ENCODE measurements at regions not wholly inside any gene's neighbourhood (a gene's known extent, or its start where the extent isn't known, plus 50 kb on each side); places are given as distances from the start of the nearest gene placed in this dataset.
A peak's percentile ranks its signal among the peaks of the same experiment; 100 is the strongest.

DNA sequence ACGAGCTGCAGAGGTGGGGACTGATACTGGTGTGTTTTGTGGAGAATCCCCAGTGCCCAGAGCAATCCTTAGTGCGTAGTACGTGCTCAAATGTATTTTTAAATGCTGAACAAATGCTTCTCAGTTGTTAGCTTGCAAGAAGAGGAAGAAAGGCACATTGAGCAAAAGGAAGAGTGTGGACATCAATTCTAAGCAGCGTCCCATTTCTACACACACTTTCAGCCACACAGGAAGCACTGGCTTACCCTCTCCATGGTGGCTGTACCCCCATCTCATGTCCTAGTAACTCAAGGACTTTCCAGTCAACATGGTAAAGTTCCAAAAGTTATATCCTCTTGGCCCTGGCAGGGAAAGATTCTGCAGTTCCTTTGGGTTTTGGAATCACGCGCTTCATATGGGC is 98.8 kb upstream of the NXT1 start:
- no peak for DNase-seq

DNA sequence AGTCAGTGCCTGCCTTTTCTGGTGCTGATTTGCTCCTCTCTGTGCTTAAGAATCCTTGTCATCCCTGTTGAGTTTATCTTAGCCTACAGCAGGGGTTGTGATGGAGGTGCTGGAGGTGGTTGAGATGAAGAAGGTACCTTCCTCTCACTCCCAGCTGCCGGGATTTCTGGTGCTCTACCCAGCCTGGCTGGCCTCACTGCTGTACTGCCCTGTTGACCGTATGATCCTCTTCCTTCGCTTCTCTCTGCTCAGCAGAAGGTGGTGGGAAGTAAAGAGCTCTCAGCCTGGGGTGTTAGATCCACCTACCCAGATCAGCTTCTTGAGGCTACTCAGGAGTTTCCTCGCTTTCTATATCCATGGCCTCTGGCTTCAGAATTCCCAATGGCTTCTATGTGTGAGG is 101.0 kb upstream of the NXT1 start:
- DNase-seq, result no peak

DNA sequence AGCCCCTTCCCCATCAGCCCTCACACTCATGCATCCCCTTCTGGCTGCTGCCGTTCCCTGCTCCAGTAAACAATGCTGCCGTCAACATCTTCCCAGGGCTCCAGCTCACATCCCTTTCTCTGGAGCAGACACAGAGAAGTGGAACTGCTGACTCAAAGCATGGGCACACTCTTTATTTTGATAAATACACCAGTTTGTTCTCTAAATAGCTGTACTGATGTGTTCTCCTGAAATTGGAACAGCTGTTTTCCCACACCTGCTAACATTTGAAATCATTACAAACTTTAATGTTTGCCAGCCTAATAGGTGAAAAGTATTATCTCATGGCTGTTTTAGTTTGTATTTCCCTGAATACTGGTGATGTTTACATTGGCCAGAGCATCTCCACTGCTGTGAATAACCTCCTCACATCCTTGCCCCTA is 102.1 kb upstream of the NXT1 start:
- DNase-seq, result no peak

DNA sequence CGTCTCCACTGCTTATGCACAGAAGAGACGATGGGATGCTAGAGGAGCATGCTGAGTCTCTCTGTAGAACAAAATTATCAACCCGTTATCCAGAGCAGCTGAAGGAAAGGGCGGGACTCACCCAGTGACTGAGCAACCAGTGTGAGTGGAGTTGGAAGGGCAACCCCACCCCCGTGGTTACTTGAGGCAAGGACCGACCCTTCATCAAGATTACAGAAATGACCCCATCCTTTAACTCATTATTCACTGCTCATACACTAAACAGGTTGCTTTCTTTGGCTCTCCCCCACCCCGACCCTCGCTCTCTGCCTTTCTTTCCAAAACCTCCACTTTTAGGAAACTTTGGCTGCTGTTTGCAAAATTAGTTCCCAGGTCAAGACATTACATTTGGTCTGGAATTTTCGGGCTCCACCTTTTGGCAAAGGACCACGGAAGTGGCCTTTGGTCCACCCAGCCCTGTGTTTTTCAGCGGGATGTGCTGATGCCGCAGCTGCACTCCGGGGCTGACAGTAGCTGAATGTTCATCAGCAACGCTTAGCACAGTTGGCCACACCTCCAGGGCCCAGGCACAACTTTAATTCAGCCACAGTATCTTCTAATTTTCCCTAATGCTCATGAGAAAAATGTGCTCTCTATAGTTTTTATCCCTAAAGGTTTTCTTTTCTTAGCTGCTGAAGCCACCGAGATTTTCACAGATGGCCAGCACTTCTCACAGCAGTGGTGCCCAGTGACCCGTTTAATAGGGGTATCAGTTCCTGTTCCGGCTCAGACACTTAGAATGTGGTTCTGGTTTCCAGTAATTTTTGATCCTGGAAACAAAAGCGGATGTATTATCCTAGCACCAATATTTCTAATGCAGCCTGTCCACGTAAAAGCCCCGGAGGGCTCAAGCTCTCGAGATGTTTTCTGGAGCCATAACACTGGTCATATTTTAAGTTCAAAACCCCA is 103.6 kb upstream of the NXT1 start:
- peak; percentile 23 for DNase-seq

DNA sequence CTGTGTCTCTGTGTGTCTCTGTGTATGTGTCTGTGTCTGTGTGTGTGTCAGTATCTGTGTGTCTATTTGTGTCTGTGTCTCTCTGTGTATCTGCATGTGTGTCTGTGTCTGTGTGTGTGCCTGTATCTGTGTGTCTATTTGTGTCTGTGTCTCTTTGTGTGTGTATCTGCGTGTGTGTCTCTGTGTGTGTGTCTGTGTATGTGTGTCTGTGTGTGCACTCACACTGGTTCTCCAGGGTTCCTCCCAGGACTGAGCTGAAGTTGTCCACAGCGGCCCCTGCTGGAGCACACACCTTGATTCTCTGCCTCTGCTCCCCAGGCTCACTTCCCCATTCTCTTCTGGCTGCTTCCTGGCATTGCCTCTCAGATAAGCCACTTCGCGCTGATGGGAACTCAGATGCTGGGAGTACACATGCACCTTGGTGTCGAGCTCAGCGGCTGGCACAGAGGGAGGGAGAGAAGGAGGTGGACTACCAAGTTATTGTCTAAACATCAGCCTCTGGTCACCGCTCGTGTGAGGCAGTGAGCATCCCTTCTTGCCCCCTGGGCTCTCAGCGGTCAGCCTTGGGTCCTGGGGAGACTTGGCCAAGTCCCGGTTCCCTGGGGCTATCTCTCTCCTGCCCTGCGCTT is 104.9 kb upstream of the NXT1 start:
- peak; percentile 52 for DNase-seq

DNA sequence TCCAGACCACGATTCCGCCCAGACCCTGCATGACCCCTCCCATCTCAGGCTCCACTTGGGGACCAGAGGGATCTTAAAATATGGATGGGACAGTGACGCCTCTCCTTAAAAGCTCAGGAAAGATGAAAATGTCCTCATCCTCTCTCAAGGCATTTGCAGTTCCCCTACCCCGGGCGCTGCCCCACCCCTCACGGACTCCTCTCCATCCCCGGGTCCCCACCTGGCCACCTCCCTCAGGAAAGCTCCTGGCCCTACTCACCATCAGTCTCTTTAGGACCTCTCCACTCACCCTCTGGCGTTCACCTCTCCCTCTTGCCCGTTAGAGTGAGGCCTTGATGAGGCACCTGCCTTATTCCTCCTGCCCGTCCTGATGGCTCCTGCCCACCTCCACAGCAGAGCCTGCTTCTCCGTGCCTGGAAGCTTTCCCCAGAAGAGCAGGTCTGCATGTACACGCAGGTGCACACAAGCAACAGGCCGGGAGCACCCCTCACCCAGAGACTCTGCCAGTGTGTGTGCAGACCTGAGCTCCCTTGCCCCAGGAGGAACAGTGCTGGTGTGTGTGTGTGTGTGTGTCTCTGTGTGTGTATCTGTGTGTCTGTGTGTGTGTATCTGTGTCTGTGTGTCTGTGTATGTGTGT is 105.6 kb upstream of the NXT1 start:
- peak; percentile 40 for DNase-seq

DNA sequence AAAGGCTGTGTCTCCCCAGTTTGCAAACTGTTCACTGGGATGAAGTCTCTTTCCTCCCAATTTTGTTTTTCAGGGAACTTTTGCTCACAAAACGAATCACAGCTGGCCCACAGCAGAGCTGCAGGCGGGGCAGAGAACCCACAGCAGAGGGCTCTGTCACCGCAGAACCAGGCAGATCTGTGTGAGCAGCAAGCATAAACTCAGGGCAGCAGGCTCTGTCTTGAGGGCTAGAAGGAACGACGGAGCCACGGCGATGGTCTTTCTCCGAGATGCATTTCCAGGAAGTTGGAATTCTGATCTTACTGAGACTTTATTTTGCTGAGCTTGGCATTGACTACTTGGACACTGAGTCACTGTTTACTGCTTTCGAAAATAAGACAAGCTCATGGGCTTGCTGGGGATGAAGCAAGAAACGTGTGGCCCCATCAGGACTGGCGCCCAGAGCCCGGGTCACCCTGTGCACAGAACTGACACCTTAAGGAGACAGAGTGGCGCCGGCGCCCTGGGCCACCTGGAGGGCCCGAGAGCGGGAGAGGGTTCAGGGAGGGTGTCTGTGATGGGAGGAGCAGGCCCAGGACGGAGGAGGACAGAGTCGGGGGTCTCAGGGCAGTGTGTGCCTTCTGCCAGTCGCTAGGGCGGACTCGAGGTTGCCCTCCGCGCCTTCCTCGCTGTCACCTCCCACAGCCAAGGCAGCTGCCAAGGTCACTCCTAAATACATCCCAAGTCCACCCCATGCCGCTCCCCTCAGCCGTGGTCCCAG is 106.3 kb upstream of the NXT1 start:
- peak; percentile 13 for DNase-seq

DNA sequence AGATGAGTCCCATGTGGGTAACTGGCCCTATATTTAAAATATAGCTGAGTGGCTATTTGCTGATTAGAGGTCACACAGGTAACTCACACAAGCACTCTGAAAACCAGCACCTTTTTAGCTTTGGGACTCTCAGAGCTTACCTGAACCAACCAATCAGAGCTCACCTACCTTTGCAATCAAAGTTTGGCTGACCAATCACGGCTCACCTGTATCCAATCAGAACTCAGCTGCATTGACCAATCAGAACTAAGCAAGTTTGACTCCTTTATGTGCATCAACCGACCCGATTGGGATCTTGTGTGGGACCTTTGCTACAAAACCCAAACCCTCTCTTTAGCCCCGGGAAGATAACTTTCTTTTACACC is 106.8 kb upstream of the NXT1 start:
- no peak for DNase-seq

DNA sequence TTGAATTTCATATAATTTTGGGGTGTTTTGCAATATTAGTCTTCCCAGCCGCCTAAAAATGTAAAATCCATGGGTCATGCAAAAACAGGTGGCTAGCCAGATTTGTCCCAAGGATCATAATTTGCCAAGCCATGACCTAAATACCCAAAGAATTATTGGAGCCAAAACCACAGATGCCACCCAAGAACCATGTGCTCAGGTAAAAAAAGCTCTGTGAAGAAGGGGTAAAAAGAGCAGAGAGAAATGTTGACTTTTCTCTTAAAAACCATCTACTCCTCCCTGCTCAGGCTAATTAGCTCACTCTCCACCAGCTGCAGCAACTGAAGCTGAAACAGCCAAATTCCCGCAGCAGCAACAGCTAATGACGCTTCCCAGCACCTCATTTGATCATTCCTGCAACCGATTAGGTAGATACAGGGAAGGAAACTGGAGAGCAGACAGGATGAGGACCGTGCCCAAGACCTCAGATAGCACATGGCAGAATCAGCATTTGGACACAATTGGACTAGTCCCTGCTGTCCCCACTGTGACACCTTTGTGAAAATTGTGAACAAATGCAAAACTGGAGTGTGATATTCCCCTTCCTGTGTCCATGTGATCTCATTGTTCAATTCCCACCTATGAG is 107.9 kb upstream of the NXT1 start:
- DNase-seq, result no peak

DNA sequence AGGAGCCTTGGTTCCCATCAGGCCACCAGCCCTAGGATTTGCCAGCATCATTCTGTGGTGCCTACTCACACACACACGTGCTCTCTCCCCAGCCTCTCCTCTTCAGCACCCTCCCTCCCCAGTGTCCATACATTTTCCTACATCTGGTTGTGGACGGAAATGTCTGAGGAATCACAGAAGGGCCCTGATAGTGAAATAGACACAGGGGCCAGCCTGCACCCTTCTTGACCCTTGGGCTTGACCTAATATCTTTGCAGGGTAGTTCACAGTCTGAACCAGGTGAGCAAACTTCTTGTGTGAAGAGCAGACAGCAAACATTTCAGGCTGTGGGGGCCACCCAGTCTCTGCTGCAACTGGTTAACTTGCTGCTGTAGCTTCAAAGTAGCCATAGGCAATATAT is 108.5 kb upstream of the NXT1 start:
- no peak for DNase-seq

DNA sequence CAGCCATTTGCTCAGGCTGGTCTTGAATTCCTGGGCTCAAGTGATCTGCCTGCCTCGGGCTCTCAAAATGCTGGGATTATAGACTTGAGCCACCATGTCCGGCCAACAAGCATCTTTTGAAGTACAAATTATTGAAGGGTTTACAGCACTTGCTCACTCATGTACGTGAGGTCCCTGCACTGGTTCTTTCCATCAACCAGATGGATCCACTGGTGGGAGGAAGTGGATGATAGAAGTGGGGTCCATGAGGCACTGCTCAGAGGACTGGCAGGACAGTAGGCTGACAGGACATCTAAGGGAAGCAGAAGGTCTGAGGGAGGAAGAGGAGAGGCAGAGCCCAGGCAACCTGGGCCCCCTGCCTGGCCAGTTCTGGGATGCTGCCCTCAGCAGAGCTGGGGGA is 109.2 kb upstream of the NXT1 start:
- DNase-seq, result no peak

DNA sequence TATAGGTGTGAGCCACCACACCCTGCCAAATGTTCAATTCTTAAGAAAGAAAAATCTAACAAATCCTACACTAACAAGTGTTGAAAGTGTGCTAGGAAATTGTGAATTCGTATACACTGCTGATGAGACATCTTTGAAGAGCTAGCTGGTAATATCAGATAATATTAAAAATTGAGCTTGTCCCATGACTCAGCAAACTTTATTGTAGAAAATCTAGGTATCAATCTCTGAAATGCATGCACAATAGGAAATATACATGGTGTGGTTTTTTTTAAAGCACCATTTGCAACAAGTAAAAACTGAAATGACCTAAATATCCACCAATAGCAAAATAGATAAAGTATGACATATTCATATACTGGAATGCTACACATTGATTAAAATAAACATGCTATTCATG is 110.1 kb upstream of the NXT1 start:
- DNase-seq, result no peak

DNA sequence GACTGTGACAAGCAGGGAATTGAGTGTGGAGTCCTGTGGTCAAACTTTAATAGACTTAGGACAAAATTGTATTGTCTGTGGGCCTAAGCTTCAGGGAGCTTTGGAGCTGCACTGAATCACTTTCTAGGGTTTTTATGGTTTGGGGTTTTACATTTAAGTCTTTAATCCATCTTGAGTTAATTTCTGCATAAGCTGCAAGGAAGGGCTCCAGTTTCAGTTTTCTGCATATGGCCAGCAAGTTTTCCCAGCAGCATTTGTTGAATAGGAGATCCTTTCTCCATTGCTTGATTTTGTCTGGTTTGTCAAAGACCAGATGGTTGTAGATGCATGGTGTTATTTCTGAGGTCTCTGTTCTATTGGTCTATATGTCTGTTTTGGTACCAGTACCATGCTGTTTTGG is 113.4 kb upstream of the NXT1 start:
- no peak for DNase-seq

DNA sequence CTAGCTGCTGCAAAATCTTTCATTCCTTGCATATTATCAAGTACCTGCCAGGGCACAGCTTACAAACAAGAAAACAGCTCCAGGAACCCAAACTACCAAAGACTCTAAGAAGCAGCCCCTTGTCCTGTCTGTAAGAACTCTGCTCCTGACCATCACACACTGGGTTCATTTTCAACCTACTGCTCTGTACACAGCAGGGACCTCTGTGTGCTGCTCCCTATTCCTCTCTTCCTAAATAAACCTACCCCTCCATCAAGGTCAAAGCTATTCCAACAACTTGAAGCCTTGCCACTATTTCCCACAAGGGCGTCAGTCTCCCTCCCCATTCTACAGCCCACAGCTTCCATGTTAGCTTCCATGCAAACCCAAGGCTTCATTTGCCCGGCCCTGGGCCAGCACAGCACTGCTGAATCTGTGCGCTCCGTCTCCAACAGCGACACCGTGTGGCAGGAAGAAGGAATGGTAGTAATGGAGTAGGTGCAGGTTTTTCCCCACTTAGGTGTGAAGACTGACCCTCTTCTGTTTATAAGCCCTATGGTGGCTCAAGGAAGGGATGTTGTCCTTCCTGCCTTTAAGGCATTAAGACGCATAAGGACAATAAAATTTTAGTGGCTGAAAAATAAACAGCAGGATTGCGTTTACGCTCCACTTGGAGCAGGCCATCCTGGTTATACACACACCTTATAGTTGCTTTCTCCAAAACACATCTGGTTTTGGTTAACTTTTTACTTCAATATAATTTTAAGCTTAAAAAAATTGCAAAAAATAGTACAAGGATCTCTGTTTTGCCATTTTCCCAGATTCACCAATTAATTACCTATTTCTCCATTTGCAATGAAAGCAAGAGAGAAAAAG is 115.2 kb upstream of the NXT1 start:
- DNase-seq, result peak; percentile 72

DNA sequence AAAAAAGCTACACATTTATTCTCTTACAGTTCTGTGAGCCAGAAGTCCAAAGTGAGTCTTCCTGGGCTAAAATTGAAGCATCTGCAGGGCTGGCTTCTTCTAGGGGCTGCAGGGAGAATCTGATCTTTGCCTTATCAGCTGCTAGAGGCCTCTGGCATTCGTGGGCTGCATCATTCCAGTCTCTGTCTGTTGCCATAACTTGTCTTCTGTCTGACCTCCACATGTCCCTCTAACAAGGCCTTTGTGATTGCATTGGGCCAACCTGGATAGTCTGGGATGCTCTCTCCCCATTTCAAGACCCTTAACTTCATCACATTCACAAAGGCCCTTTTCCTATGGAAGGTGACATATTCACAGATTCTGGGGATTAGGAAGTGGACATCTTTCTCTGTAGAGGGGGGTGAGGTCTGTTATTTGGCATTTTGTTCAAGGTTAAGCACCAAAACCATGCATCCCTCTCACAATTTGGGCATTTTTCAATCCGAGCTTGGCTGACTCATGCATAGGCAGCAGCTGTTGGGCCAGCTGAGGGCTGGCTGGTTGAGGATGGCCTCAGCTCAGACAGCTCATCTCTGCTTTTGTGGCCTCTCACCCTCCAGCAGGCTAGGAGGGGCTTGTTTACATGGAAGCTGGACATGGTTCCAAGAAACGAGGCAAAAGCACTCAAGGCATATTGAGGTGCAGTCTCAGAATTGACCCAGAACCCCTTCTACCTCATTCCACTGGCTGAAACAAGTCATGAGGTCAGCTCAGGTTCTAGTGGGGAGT is 116.1 kb upstream of the NXT1 start:
- no peak for DNase-seq

DNA sequence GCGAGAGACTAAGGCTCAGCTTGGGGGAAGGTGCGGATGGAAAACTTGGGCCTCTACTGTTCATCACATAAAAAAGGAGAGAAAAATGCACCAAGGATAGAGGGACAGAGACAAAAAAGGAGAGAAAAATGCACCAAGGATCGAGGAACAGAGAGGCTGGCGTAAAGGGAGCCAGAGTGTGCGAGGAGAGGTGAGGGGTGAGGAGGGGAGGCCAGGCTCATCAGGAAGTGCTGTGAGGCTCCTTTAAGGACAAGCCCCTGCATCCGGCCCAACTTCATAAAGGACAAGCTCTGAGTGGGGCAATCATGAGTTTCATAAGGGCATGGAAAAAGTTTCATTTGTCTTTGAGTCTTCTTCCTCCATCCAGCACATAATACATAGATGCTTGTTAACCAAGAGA is 117.2 kb upstream of the NXT1 start:
- no peak for DNase-seq

DNA sequence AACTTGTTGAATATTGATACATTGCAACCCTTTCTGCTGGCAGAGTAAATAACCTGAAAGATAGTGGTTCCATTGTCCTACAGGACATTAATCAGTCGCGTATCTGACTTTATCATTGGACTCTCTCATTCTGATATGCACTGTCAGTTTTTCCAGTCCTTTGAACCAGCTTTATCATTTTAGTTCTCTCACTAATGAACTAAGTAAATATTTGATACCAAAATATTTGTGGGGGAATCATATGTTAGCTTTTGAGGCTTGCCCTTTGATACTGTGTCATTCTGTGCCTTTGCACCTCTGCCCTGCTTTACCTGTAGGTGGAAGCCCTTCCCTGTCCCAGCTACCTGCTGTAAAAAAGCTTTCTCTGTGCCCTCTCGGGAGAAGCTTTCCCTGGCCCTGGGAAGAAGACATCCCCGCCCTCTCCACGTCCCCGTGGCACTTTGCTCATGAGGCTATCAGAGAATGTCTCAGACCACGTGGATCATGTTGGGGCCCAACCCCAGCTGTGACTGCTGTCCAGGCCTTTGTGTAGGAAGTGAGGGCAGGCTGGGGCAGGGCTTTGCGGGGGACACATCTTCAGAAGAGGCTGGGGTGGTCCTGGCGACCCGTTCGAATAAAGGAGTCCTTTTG is 117.8 kb upstream of the NXT1 start:
- no peak for DNase-seq

DNA sequence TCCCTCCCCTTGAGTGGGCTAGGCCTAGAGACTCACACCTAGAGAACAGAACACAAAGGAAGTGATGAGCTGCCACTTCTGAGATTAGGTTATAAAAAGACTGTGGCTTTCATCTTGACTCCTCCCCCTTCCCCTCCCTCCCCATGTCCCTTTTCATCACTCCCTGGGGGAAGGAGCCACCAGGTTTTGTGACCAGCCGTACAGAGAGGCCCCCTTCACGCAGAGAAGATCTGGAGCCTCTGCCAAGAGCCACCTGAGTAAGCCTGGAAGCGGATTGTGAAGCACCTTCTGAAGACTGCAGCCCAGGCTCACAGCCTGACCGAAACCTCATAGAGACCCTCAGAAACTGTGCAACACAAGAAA is 118.4 kb upstream of the NXT1 start:
- DNase-seq, result no peak

DNA sequence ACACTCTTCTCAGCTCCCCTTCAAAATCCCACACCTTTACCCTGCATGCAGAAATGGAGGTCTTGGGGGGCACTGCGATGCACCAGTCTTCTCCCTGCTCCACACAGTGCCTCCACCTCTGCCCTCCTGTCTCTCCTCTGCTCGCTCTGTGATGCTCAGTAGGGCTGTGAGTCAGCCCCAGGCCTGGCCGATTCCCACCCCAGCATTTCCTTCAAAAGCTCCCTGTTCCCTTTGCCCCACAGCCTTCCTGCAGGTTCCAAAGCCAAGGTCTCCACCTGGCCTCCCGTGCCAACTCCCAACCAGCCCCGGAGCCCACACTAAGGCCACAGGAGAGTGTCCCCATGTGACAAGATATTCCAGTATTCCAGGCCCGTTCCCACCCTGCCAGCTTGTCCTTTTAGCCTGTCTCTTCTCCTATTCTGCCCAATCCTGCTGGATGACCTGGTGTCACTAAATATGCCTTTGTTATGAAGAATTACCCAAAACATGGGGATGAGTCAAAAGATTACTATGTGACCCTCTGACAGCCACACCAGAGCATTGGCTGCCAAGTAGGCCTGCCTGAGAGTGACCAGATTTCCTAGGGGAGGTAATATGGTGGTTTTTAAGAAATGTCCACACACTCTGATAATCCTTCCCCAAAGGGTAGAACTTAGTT is 118.9 kb upstream of the NXT1 start:
- no peak for DNase-seq

DNA sequence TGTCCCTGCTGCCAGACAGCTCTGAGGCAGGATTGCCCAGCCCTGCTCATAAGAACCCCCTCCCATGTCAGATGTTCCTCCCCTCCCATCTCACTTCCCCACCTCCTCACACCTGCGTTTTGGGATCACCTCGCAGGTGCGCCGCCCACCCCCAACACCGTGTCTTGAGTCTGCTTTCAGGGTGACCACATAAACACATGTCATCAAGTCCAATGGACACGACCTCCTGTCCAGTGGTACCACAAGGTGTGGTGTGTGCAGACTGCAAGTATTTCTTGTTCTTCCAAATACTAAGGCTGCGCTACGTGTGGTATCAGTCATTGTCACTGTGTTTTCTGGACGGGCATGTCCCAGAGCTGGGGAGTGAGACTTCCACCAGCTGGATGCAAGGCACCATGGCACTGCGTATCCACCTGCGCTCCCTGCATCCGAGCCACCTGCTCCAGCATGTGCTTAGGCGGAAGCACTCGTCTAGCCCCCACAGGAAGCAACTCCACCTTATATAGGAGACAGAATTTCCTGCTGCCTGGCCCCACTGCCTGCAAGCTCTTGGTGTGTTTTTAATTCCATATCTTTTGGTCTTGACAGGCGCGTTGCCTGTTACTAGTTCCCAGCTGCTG is 119.7 kb upstream of the NXT1 start:
- no peak for DNase-seq
